ENCODE measurements at regions not wholly inside any gene's neighbourhood (a gene's known extent, or its start where the extent isn't known, plus 50 kb on each side); places are given as distances from the start of the nearest gene placed in this dataset.

GRCh38 chr14:38710196-38710595, 392.8 kb downstream of the SEC23A start:
- ChIA-PET POLR2A (no interaction called here), CTCF (no interaction called here)
- Mint-ChIP-seq H3K4me1 (no peaks in the 10 kb centered on the region), H3K4me3 (no peak overlapping the region), H3K9me3 (no peaks in the 10 kb centered on the region), H3K27me3 (ENCODE audit: low read depth) (no peaks in the 10 kb centered on the region; the same call in none of the 2 replicates), H3K27ac (no peak overlapping the region), H3K36me3 (no peaks in the 10 kb centered on the region)
- ATAC-seq = no peak
- no peak for TF ChIP-seq HMGA2 (CRISPR knock-in tag; IDR thresholded peaks at IDR 0.05)
- no peak for TF ChIP-seq ESRRA (CRISPR knock-in tag; IDR thresholded peaks at IDR 0.05; ENCODE audit: borderline replicate concordance)
- no peak for TF ChIP-seq CBFB (CRISPR knock-in tag; IDR thresholded peaks at IDR 0.05; ENCODE audit: low read depth)
- no peak for TF ChIP-seq TEAD4 (CRISPR knock-in tag; IDR thresholded peaks at IDR 0.05)
- no peak for TF ChIP-seq IRF1 (CRISPR knock-in tag; IDR thresholded peaks at IDR 0.05)
- TF ChIP-seq NR2C2 (CRISPR knock-in tag; IDR thresholded peaks at IDR 0.05) = no peak
- no peak for TF ChIP-seq IRF2 (CRISPR knock-in tag; IDR thresholded peaks at IDR 0.05; ENCODE audit: borderline replicate concordance, low read depth)
- no peak for TF ChIP-seq USF2 (CRISPR knock-in tag; IDR thresholded peaks at IDR 0.05)
- TF ChIP-seq NR1H2 (CRISPR knock-in tag; IDR thresholded peaks at IDR 0.05) = no peak
- no peak for TF ChIP-seq ETV6 (CRISPR knock-in tag; IDR thresholded peaks at IDR 0.05)
- TF ChIP-seq ZNF532 (CRISPR knock-in tag; IDR thresholded peaks at IDR 0.05; ENCODE audit: borderline replicate concordance) = no peak
- no peak for TF ChIP-seq USF1 (CRISPR knock-in tag; IDR thresholded peaks at IDR 0.05)
- no peak for TF ChIP-seq MXD4 (CRISPR knock-in tag; IDR thresholded peaks at IDR 0.05; ENCODE audit: borderline replicate concordance)
- no peak for TF ChIP-seq ZNF263 (CRISPR knock-in tag; IDR thresholded peaks at IDR 0.05; ENCODE audit: low read depth)
- no peak for TF ChIP-seq ZNF425 (CRISPR knock-in tag; conservative IDR thresholded peaks at IDR 0.05)
- no peak for TF ChIP-seq HMGXB4 (CRISPR knock-in tag; IDR thresholded peaks at IDR 0.05)
- TF ChIP-seq ZNF138 (CRISPR knock-in tag; conservative IDR thresholded peaks at IDR 0.05) = no peak
- no peak for DNase-seq (ENCODE audit: low spot score)

All from WTC11 (cell line).